ENCODE measurements at regions not wholly inside any gene's neighbourhood (a gene's known extent, or its start where the extent isn't known, plus 50 kb on each side); places are given as distances from the start of the nearest gene placed in this dataset.

GRCh38 chr20:24797745-24798655 is 151.1 kb upstream of the CST7 start:
- no peak for FAIRE-seq

DNA sequence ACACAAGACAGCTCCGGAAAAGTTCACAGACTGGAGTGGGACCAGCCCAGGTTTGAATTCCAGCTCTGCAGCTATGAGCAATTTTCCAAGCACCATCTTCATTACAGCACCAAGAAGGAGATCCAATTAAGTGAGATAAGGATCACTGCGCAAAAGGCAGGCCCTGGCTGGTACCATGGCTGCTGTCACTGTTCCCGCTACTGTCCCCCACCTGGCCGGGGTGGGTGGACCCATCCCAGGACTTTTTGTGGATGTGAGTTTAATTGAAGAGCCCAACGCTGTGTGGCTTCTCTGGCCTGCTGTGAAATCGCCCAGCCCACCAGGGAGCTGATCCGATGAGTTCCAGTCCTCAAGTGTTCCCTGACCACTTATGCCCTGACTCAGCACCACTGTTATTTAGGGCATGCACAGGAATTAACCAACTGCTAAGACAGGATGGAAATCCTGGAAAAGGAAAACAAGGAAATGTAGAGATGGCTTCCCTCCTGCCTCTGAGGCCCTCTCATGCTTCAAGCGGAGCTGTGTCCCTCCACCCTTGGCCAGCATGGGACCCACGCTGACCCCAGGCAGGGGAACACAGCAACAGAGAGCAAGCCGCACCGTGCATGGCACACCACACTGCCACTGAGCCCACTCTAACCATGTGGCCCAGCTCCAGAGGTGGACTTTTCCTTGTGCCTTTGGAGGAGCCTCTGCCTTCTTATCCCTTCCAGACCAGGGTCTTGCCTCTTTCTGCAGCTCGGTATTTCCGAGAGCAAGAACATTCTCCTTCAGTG is 150.0 kb upstream of the CST7 start:
- no peak for FAIRE-seq

DNA sequence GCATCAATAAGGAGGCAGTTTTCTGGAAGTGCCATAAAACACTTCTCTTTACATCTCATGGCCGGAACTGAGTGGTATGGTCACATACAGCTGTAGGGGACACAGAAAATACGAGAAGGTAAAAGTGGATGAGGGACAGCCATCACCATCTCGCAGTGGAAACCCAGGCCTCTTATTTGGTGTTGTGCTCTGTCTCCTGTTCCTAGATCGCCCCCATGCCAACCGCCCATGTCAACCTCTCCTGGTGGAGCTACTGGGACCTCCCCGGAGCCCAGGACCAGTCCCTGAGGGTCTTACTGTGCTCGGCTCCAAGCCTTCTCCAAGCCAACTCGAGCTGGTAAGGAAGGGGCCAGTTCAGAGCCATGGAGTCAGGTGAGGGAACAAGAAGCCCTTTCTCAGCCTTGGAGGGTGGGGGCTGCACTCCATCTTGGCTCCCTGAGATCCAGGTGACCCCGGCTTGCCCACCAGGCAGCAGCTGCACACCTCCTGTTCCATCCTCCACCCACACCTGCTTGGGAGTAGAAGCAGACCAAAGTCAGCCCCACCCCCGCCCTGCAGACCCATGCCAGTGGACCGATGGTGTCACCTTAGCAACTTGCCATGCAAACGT is 149.0 kb upstream of the CST7 start:
- FAIRE-seq = no peak

DNA sequence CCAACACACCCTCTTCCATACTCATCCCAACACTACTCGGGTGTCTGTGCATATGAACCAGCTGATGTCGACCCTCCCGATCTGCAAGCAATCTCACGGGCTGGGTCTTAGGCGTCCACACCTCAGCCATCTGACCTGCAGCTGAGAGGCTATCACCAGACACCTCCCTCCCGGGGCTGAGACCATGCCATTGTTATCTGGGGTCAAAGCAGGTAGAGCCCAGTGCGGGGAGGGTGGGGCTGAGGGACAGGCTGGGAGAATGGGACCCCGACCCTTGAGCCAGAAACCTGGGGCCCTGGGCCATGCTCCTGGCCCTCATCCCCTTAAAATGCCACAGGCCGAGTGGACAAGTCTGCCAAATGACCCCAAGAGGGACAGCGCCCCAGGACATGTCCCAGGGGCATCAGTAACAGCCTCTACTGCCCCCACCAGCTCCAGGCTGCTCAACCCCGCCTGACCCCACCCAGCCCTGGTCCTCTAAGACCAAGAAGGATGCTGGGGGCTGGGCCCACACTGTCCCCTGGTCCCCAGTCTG is 146.7 kb upstream of the CST7 start:
- FAIRE-seq = no peak

DNA sequence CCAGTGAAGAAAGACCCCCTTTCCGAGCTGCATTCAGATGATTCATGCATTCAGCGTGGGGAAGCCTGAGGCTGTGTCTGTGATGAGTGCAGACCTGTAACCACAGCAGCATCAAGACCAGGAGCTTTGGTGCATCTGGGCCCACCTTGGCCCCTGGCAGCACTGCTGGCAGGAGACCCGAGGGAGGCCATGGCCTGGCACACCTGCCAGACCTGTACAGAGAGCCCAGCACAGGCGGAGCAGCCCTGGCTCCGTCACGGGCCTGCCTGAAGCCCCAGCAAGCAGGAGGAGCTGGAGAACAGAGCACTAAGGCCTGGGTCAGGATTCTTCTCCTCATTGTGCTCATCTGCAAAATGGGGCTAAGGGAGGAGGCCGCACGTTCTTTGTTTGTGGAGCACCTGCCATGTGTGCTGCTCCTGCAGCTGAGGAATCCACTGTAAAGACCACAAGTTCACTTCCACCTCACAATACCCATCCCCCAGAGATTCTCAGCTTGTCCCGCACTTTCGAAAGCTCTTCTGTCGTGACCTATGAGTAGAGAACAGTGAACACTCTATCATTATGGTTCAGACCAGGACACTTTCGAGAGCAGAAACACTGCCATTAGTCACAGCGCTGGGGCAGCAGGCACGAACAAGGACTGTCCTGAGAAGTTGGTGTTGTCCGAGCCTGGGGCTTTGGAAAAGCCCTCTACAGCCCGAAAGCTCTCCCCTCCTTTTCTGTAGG is 144.4 kb upstream of the CST7 start:
- FAIRE-seq = no peak

DNA sequence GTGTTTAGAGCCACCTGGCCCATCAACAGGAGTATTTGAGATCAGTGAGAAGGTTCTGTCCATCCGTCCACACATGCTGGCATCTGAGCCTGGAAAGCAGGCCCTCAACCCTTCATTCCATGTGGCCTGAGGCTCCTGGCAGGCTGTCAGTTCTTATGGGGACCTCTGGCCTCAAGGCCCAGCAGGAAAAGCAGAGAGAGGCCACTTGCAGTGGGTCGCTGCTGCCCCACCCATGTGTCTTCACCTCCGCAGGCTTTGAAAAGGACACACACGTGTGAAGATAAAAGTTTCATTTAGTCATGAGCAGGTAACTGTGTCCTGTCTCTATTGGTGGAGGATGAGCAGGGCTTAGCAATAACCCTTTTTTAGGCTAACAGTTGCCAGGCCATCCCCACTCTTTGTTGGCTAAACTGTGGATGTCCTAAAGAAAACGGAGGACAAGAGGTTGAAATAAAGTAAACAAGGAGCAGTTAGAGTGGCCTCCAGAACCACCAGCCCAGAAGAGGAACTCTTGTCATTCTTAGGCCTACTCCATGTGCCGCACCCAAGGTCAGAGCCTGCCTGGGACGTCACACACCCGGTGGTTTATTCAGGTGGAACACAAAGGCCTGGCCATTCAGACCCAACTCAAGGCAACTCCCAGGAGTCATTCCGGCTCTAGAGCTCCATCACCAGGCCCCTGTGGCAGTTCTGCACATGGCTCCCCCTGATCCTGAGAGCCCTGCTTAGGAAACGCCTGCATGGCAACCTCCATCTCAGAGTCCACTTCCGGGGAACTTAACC is 143.4 kb upstream of the CST7 start:
- no peak for FAIRE-seq

DNA sequence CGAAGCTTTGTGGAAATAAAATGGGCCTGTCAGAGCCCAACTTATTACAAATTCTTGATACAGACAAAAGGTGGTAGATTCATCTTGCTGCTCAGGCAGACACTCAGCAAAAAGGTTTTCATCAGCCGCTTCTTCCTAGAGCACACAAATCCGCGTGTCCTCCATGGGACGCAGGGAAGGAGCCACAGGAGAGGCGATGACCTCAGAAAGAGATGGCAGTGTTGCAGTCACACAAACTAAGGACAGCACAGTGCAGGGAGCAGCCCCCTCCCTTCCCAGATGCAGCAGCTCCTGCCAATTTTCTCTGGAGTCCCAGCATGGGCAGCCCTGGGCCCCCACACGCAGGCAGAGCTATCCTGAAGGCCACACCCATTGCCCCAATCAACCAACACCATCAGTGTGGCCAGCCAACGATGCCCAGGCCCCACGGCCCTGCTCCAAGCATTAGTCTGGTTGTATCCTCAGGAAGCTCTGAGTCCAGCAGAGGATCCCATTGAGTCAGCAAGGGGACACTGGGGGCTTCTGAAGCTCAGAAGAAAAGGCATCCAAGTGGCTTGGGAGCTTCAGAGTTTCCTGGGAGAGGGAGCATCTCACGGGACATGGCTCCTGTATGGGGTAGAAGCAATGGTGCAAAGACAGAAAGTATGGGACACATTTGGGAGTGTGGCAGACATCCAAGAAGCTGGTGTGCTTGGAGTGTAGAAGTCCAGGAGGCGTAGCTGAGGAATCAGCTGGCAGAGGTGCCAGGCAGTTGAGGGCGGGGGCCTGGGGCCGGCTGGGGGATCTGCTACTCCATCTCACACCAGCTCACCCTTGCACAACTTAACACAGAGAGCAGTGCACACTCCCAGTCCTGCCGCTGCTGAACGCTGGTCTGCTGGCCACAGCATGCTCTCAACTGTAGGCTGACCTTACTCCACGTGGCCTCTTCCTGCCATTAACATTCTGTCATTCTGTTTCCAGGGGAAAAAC is 142.1 kb upstream of the CST7 start:
- FAIRE-seq = no peak

DNA sequence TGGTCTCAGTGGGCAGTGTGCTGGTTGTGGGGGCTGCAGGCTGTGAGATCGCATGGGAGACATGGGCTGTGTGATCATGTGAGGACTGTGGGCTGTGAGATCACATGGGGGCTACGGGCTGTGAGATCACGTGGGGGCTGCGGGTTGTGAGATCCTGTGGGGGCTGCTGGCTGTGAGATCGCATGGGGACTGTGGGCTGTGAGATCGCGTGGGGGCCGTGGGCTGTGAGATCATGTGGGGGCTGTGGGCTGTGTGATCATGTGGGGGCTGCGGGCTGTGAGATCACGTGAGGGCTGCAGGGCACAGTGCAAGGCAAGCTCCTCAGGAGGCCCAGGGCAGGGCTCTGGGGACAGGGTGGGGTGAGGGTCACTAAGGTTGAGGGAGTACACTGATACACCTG is 140.5 kb upstream of the CST7 start:
- FAIRE-seq = no peak

- FAIRE-seq = no peak
Measured at GRCh38 chr20:24809606-24810005, 139.5 kb upstream of the CST7 start.

DNA sequence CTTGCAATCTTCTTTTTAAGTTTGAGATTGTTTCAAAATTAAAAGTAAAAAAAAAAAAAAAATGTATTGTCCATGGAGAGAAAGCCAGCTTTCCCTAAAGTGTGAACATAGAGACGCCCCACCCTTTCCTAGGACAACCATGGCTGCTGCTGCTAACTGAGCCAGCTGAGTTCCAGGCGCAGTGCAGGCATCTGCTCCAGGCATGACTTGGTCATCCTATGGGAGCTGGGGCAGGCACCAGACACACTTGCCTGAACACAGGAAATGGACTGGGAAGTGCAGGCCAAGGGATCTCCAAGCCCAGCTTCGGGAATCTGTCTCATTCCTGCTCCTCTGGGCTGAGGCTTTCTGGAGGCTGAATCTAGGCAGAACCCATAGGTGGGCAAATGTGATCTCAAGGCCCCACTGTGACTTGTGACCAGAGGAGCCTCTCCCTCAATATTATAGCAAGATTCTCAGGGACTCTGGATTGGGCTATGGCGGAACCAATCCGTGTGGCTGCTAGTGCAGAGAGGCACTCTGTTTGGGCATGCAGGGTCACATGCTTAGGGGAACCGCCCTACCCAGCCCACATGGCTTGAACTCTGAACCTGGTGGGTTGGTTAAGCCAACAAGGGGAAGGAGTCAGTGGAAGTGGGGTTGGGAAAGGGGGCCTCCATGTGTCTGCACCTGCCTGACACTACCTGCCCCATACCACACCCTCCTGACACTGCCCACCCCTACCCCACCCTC is 138.2 kb upstream of the CST7 start:
- no peak for FAIRE-seq

- no peak for FAIRE-seq
Measured at GRCh38 chr20:24812373-24812772, 136.7 kb upstream of the CST7 start.

GRCh38 chr20:24813080-24813479 is 136.0 kb upstream of the CST7 start:
- FAIRE-seq = no peak

DNA sequence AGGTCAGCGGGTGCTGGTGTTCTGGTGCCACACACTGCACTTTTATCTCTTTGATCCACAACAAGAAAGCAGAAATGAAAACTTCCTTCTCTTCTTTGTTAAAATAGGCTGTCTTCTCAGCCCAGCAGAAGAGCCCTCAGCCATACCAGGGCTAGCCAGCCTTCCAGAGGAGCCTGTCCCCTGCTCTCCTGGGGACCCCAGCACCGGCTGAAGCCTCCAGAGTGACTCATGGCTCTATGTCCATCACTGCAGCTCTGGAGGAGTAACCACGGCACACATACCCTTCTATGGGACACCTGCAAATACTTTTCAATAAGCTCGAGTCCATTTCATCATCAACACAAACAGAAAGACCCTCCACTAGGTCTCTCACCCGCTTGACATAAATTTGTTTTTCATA is 135.6 kb upstream of the CST7 start:
- FAIRE-seq = no peak

- no peak for FAIRE-seq
Measured at GRCh38 chr20:24813936-24814335, 135.1 kb upstream of the CST7 start.

DNA sequence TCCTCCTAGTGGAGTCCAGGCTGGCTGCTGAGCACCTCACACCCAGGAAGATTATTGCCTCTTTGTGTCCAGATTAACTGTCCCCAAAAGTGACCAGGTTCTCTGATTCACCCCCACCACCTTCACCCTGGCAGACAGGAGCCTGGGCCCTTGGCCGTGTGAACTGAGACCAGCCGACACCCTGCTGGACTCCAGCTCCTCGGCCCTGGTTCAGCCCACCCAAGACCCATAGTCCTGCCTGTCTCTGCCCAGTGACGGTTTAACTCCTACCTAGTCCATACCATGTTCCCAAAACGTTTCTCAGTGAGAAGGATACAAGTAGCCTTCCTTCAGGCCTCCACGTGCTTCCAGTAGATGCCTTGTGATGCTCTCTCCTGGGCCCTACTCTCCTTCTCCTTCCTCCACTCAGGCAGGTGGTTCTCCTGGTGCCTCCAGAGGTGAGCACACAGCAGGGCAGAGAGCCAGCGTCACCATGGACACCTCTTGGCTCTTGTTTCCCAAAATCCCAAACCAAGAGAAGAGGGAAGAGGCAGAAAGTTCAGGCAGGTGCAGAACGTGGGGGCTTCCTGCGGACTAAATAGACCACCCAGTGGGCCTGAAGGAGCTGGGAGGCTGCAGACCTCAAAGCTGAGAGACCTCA is 134.4 kb upstream of the CST7 start:
- FAIRE-seq = no peak

DNA sequence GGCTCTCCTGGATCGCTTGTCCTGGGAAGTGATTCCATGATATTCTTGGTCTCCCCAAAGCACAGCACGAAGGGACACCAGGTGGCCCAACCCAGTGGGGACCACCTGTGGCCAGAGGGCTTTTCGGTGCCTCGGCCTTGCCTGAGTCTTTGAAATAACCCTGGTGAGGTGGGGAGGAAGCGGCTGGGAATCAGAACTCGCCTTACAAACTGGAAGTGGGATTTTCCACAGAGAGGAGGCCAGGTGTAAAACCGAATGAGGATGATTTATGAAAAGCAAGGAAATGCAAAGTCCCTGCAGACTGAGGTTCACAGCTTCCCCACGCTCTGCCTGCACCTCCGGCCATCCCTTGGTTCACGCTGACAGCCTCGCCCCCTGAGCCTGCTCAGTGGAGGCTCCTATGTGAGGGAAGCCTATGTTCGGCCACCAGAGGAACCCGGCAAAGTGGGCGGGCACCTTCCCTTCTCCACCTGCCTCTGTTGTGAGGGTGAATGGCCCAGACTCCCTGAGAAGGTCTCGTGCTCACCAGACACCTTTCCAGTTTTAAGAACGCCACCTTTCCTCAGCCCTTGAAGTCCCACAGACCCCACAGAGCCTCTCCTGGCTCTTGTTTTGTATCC is 133.8 kb upstream of the CST7 start:
- no peak for FAIRE-seq

- no peak for FAIRE-seq
Measured at GRCh38 chr20:24815931-24816330, 133.1 kb upstream of the CST7 start.

DNA sequence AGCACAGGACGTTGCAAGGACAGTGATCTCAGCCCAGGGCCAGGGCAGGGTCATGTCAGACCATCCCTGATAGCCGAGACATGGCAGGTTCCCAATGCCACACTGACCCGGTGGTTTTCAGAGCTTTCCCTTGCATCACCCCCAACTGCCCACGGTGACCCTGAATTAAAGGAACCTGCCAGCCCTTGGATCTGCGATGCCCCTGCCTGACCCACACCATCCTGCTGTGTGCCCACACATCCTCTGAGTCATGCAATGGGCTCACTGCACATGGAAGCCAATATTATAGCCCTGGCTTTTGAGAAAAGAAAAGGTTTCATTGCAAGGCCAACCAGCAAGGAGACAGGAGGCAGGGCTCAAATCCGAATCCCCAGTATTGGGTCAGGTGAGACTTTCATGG is 132.6 kb upstream of the CST7 start:
- FAIRE-seq = no peak

DNA sequence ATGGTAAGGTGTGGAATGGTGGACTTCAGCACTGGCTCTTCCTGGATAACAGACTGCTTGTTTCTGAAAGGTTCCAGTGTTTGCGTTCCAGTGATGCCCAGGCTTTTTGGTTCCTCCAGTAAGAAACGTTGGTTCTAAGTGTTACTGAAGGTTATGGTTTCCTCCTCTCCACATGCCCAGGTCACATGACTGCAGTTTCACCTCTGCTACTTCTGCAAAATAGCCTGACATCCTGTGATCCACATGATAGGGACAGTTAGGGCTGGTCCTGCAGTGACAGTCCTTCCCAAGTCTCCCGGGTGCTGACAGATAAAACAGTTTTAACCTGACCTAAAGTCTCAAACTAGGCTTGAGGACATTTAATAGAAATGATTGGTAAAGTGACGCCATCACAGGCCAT is 132.2 kb upstream of the CST7 start:
- FAIRE-seq = no peak

All from endometrium (tissue), 2 donors.